ENCODE measurements at regions not wholly inside any gene's neighbourhood (a gene's known extent, or its start where the extent isn't known, plus 50 kb on each side); places are given as distances from the start of the nearest gene placed in this dataset.

- peak; percentile 25; the same call in 1 of the 2 replicates for TF ChIP-seq ZNF513 (tag by site-specific recombination; IDR thresholded peaks at IDR 0.05)
- peak; percentile 94 for TF ChIP-seq ZIC2 (tag by site-specific recombination; IDR thresholded peaks at IDR 0.05)
- no peak for TF ChIP-seq ZNF585B (tag by site-specific recombination; IDR thresholded peaks at IDR 0.05)
- no peak for TF ChIP-seq ZNF514 (tag by site-specific recombination; IDR thresholded peaks at IDR 0.05)
- TF ChIP-seq MEIS1 (CRISPR knock-in tag; IDR thresholded peaks at IDR 0.05; ENCODE audit: borderline replicate concordance), result peak; percentile 90
- no peak for TF ChIP-seq ZNF132 (tag by site-specific recombination; IDR thresholded peaks at IDR 0.05; ENCODE audit: borderline replicate concordance)
- no peak for TF ChIP-seq ZNF530 (tag by site-specific recombination; IDR thresholded peaks at IDR 0.05; ENCODE audit: low read depth)
- TF ChIP-seq ZNF133 (tag by site-specific recombination; IDR thresholded peaks at IDR 0.05), result no peak
- TF ChIP-seq SETDB1 (IDR thresholded peaks at IDR 0.05; ENCODE audit: insufficient read length, low read length), result no peak
- no peak for TF ChIP-seq RBAK (tag by site-specific recombination; IDR thresholded peaks at IDR 0.05)
- no peak for TF ChIP-seq ZNF23 (tag by site-specific recombination; IDR thresholded peaks at IDR 0.05; ENCODE audit: borderline replicate concordance)
- TF ChIP-seq ZFP41 (tag by site-specific recombination; IDR thresholded peaks at IDR 0.05; ENCODE audit: borderline replicate concordance), result no peak
- TF ChIP-seq ZSCAN5A (tag by site-specific recombination; IDR thresholded peaks at IDR 0.05), result no peak
- peak; percentile 57 for TF ChIP-seq ZNF529 (tag by site-specific recombination; IDR thresholded peaks at IDR 0.05; ENCODE audit: insufficient replicate concordance)
- TF ChIP-seq PRDM6 (tag by site-specific recombination; IDR thresholded peaks at IDR 0.05), result peak; percentile 99
- peak; percentile 55; the same call in 1 of the 2 replicates for TF ChIP-seq SCRT1 (tag by site-specific recombination; IDR thresholded peaks at IDR 0.05; ENCODE audit: borderline replicate concordance)
- no peak for TF ChIP-seq ZNF138 (tag by site-specific recombination; IDR thresholded peaks at IDR 0.05; ENCODE audit: borderline replicate concordance)
- TF ChIP-seq ZNF521 (tag by site-specific recombination; IDR thresholded peaks at IDR 0.05), result no peak
- no peak for TF ChIP-seq ZNF792 (tag by site-specific recombination; IDR thresholded peaks at IDR 0.05)
- TF ChIP-seq ZNF37A (tag by site-specific recombination; IDR thresholded peaks at IDR 0.05), result no peak
- no peak for TF ChIP-seq REST (tag by site-specific recombination; IDR thresholded peaks at IDR 0.05)
- no peak for TF ChIP-seq ZNF704 (tag by site-specific recombination; IDR thresholded peaks at IDR 0.05)
- TF ChIP-seq ZSCAN23 (tag by site-specific recombination; IDR thresholded peaks at IDR 0.05), result no peak
- TF ChIP-seq ZNF2 (tag by site-specific recombination; IDR thresholded peaks at IDR 0.05), result no peak
- peak; percentile 45; the same call in 1 of the 2 replicates for TF ChIP-seq ZNF610 (tag by site-specific recombination; IDR thresholded peaks at IDR 0.05; ENCODE audit: borderline replicate concordance)
- peak; percentile 31; the same call in 1 of the 2 replicates for TF ChIP-seq ZNF449 (tag by site-specific recombination; IDR thresholded peaks at IDR 0.05)
- TF ChIP-seq ZFP69B (tag by site-specific recombination; IDR thresholded peaks at IDR 0.05), result peak; percentile 77
- peak; percentile 96 for TF ChIP-seq GLI2 (tag by site-specific recombination; IDR thresholded peaks at IDR 0.05; ENCODE audit: borderline replicate concordance, low read depth)
- peak; percentile 83; the same call in 1 of the 2 replicates for TF ChIP-seq BCL11B (tag by site-specific recombination; IDR thresholded peaks at IDR 0.05; ENCODE audit: low read depth)
These were observed 290.1 kb upstream of the COBL start (continued) for GRCh38 chr7:51606601-51607154.

All from HEK293 (cell line).